Stimulated activated naive CD8-positive, alpha-beta T cell treated with anti-CD3 and anti-CD28 coated beads, Interleukin-15, Interleukin-2, amounts not matched to agents 100 U/mL and 50 U/mL, for 24 hours (primary cell): ENCODE measurements at regions not wholly inside any gene's neighbourhood (a gene's known extent, or its start where the extent isn't known, plus 50 kb on each side); places are given as distances from the start of the nearest gene placed in this dataset.
"Not testable (repeated sequence)": the region's sequence is repeated elsewhere in the genome, so short reads cannot be mapped to it uniquely, and the experiment has no call there.

Experiments used
- ATAC-seq: fragments of 150-1000 bp; cut with Tn5 transposase; one replicate; pipeline ENCODE4 v1.10.0; 2021
- DNase-seq: peaks from one replicate; pipeline ENCODE4 v3.0.0; 2021

GRCh38 chr12:17084831-17085230, 478.9 kb upstream of the LMO3 start:
- ATAC-seq (no peak), DNase-seq (no peak)

- no peak for DNase-seq
- no peak for ATAC-seq
Observed at GRCh38 chr12:17079251-17079909, 473.4 kb upstream of the LMO3 start.

- DNase-seq (no peak), ATAC-seq (no peak)
Observed at GRCh38 chr12:17077594-17077993, 471.6 kb upstream of the LMO3 start.

- no peak for ATAC-seq
- no peak for DNase-seq
Observed at GRCh38 chr12:17076811-17077210, 470.8 kb upstream of the LMO3 start.

- ATAC-seq = no peak
- no peak for DNase-seq
Observed at GRCh38 chr12:17076028-17076744, 470.2 kb upstream of the LMO3 start.

GRCh38 chr12:17064834-17065233, 458.9 kb upstream of the LMO3 start:
- DNase-seq = no peak
- ATAC-seq = no peak

- no peak for DNase-seq
- no peak for ATAC-seq
Observed at GRCh38 chr12:17062267-17063036, 456.5 kb upstream of the LMO3 start.

GRCh38 chr12:17060260-17060659, 454.3 kb upstream of the LMO3 start:
- DNase-seq (no peak), ATAC-seq (no peak)

GRCh38 chr12:17056546-17056945, 450.6 kb upstream of the LMO3 start:
- ATAC-seq (no peak), DNase-seq (no peak)

- ATAC-seq = no peak
- DNase-seq = no peak
Observed at GRCh38 chr12:17038923-17039322, 433.0 kb upstream of the LMO3 start.

- no peak for ATAC-seq
- DNase-seq = no peak
Observed at GRCh38 chr12:17035372-17035771, 429.4 kb upstream of the LMO3 start.

- ATAC-seq (no peak), DNase-seq (no peak)
Observed at GRCh38 chr12:17030338-17030737, 424.4 kb upstream of the LMO3 start.

GRCh38 chr12:17028348-17028747, 422.4 kb upstream of the LMO3 start:
- DNase-seq (no peak), ATAC-seq (no peak)

GRCh38 chr12:17025424-17025823, 419.5 kb upstream of the LMO3 start:
- ATAC-seq, DNase-seq: not testable (repeated sequence)

GRCh38 chr12:17020765-17021164, 414.8 kb upstream of the LMO3 start:
- ATAC-seq = no peak

GRCh38 chr12:17017402-17017801, 411.4 kb upstream of the LMO3 start:
- DNase-seq (no peak), ATAC-seq (no peak)

More at GRCh38 chr12:17020765-17021164, 414.8 kb upstream of the LMO3 start:
- no peak for DNase-seq

GRCh38 chr12:17016116-17016864, 410.3 kb upstream of the LMO3 start:
- no peak for DNase-seq
- no peak for ATAC-seq

GRCh38 chr12:17015501-17015900, 409.5 kb upstream of the LMO3 start:
- ATAC-seq (no peak), DNase-seq (no peak)

GRCh38 chr12:17007442-17008040, 401.6 kb upstream of the LMO3 start:
- DNase-seq, ATAC-seq: not testable (repeated sequence)

- not testable (repeated sequence) for ATAC-seq, DNase-seq
Observed at GRCh38 chr12:16998538-16998937, 392.6 kb upstream of the LMO3 start.

- DNase-seq (no peak), ATAC-seq (no peak)
Observed at GRCh38 chr12:16984484-16984883, 378.5 kb upstream of the LMO3 start.
